WTC11 (cell line): ENCODE measurements at regions not wholly inside any gene's neighbourhood (a gene's known extent, or its start where the extent isn't known, plus 50 kb on each side); places are given as distances from the start of the nearest gene placed in this dataset.

Experiments
- ATAC-seq: fragments of 200-7000 bp; cut with Tn5 transposase; 2 replicates; pipeline ENCODE4 v1.10.0; 2021; ENCODE audit warnings: mild to moderate bottlenecking, moderate library complexity
- CTCF ChIA-PET: fragments of 300-600 bp; sonication (Branson Sonifier 250); formaldehyde crosslinking; loops from one replicate; lab custom pipeline; 2021; ENCODE audit warnings: antibody characterized with exemption; lab: Charles Lee
- POLR2A ChIA-PET: fragments of 350-600 bp; sonication (Branson Sonifier 250); formaldehyde crosslinking; loops from one replicate; lab custom pipeline; 2021; ENCODE audit warnings: antibody characterized with exemption; lab: Charles Lee
- DNase-seq: peaks from one replicate; pipeline ENCODE4 v3.0.0; 2021; ENCODE audit warnings: low spot score
- H3K27ac Mint-ChIP-seq: 2 replicates; pipeline ENCODE4 v1.8.0; 2021; ENCODE audit warnings: mixed read lengths
- H3K27me3 Mint-ChIP-seq: 2 replicates; pipeline ENCODE4 v1.8.0; 2021; ENCODE audit warnings: low read depth, mild to moderate bottlenecking, moderate library complexity, mixed read lengths
- H3K36me3 Mint-ChIP-seq: 2 replicates; pipeline ENCODE4 v1.8.0; 2021; ENCODE audit warnings: mixed read lengths
- H3K4me1 Mint-ChIP-seq: 2 replicates; pipeline ENCODE4 v1.8.0; 2022; ENCODE audit warnings: mixed read lengths
- H3K4me3 Mint-ChIP-seq: 2 replicates; pipeline ENCODE4 v1.8.0; 2021; ENCODE audit warnings: mild to moderate bottlenecking, moderate library complexity, mixed read lengths
- H3K9me3 Mint-ChIP-seq: 2 replicates; pipeline ENCODE4 v1.8.0; 2021; ENCODE audit warnings: mixed read lengths
- CBFB ChIP-seq: sonication (generic); formaldehyde crosslinking; IDR thresholded peaks from 2 replicates; pipeline ENCODE4 v1.8.1; 2022; ENCODE audit warnings: mild to moderate bottlenecking, low read depth, missing genetic modification reagents
- CREB1 ChIP-seq: sonication (generic); formaldehyde crosslinking; IDR thresholded peaks from 2 replicates; pipeline ENCODE4 v1.8.0; 2023; ENCODE audit warnings: mild to moderate bottlenecking, missing genetic modification reagents
- CREM ChIP-seq: sonication (generic); formaldehyde crosslinking; IDR thresholded peaks from 2 replicates; pipeline ENCODE4 v1.8.1; 2022; ENCODE audit warnings: mild to moderate bottlenecking, missing genetic modification reagents, moderate library complexity
- ELF4 ChIP-seq: sonication (generic); formaldehyde crosslinking; IDR thresholded peaks from 2 replicates; pipeline ENCODE4 v1.8.1; 2022; ENCODE audit warnings: low read depth, mild to moderate bottlenecking, moderate library complexity, missing genetic modification reagents
- ETV6 ChIP-seq: sonication (generic); formaldehyde crosslinking; IDR thresholded peaks from 2 replicates; pipeline ENCODE4 v1.8.1; 2022; ENCODE audit warnings: mild to moderate bottlenecking, missing genetic modification reagents
- FOXJ3 ChIP-seq: sonication (generic); formaldehyde crosslinking; IDR thresholded peaks from 2 replicates; pipeline ENCODE4 v1.9.0; 2021; ENCODE audit warnings: missing genetic modification reagents, mild to moderate bottlenecking, borderline replicate concordance
- GABPB1 ChIP-seq: sonication (generic); formaldehyde crosslinking; IDR thresholded peaks from 2 replicates; pipeline ENCODE4 v1.8.1; 2023; ENCODE audit warnings: mild to moderate bottlenecking, missing genetic modification reagents
- HMGA2 ChIP-seq: fragments of 250-450 bp; sonication (Bioruptor Pico); IDR thresholded peaks from 2 replicates; pipeline ENCODE4 v1.4.0; 2021; ENCODE audit warnings: mild to moderate bottlenecking, moderate library complexity
- MYBL2 ChIP-seq: sonication (generic); formaldehyde crosslinking; IDR thresholded peaks from 2 replicates; pipeline ENCODE4 v1.8.1; 2023; ENCODE audit warnings: mild to moderate bottlenecking, moderate library complexity, missing genetic modification reagents
- NR1H2 ChIP-seq: sonication (generic); formaldehyde crosslinking; IDR thresholded peaks from 2 replicates; pipeline ENCODE4 v1.9.0; 2021; ENCODE audit warnings: mild to moderate bottlenecking, moderate library complexity, missing genetic modification reagents
- PRRX2 ChIP-seq: fragments of 250-450 bp; sonication (Bioruptor Pico); IDR thresholded peaks from 2 replicates; pipeline ENCODE4 v1.8.0; 2021; ENCODE audit warnings: mild to moderate bottlenecking
- SMAD3 ChIP-seq: sonication (generic); formaldehyde crosslinking; IDR thresholded peaks from 2 replicates; pipeline ENCODE4 v1.8.0; 2022; ENCODE audit warnings: missing genetic modification reagents, mild to moderate bottlenecking, borderline replicate concordance
- TEAD4 ChIP-seq: sonication (generic); formaldehyde crosslinking; IDR thresholded peaks from 2 replicates; pipeline ENCODE4 v1.8.0; 2022; ENCODE audit warnings: mild to moderate bottlenecking, missing genetic modification reagents
- TP53 ChIP-seq: sonication (generic); formaldehyde crosslinking; IDR thresholded peaks from 2 replicates; pipeline ENCODE4 v1.8.1; 2023; ENCODE audit warnings: mild to moderate bottlenecking, missing genetic modification reagents
- ZNF232 ChIP-seq: sonication (generic); formaldehyde crosslinking; IDR thresholded peaks from 2 replicates; pipeline ENCODE4 v1.8.0; 2022; ENCODE audit warnings: mild to moderate bottlenecking, missing genetic modification reagents
- ZNF263 ChIP-seq: sonication (generic); formaldehyde crosslinking; IDR thresholded peaks from 2 replicates; pipeline ENCODE4 v1.8.1; 2022; ENCODE audit warnings: low read depth, mild to moderate bottlenecking, moderate library complexity, missing genetic modification reagents
- TF ChIP-seq, protein P1 (sequence below): sonication (generic); formaldehyde crosslinking; IDR thresholded peaks from 2 replicates; pipeline ENCODE4 v1.8.1; 2022; ENCODE audit warnings: missing genetic modification reagents, borderline replicate concordance
- TF ChIP-seq, protein P2 (sequence below): sonication (generic); formaldehyde crosslinking; IDR thresholded peaks from 2 replicates; pipeline ENCODE4 v1.8.1; 2022; ENCODE audit warnings: low read depth, mild to moderate bottlenecking, moderate library complexity, missing genetic modification reagents, borderline replicate concordance
- TF ChIP-seq, protein P3 (sequence below): fragments of 250-450 bp; sonication (Bioruptor Pico); IDR thresholded peaks from 2 replicates; pipeline ENCODE4 v1.8.0; 2021; ENCODE audit warnings: mild to moderate bottlenecking
- TF ChIP-seq, protein P4 (sequence below): fragments of 250-450 bp; sonication (Bioruptor Pico); IDR thresholded peaks from 2 replicates; pipeline ENCODE4 v1.9.0; 2021; ENCODE audit warnings: mild to moderate bottlenecking, borderline replicate concordance
- TF ChIP-seq, protein P5 (sequence below): sonication (generic); formaldehyde crosslinking; IDR thresholded peaks from 2 replicates; pipeline ENCODE4 v1.8.1; 2023; ENCODE audit warnings: mild to moderate bottlenecking, moderate library complexity, missing genetic modification reagents

DNA sequence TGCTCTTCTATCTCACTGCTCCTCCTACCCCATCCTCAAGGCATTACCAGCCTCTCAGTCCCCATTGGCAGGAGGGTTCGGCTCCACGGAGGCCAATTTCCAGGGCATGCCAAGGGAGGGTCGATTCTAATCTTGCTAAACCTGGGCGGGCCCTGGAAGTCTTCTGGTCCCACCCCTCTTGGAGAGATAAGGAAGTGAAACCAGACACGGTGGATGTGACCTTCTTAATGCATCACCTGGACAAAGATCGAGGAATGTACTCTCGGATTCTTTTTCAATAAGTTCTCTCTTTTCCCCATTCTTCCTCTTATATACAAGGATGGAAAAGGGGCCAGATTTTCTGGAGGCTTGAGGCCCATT, 112.2 kb upstream of the ARMC2 start (continued):
- TF ChIP-seq, protein P1, sequence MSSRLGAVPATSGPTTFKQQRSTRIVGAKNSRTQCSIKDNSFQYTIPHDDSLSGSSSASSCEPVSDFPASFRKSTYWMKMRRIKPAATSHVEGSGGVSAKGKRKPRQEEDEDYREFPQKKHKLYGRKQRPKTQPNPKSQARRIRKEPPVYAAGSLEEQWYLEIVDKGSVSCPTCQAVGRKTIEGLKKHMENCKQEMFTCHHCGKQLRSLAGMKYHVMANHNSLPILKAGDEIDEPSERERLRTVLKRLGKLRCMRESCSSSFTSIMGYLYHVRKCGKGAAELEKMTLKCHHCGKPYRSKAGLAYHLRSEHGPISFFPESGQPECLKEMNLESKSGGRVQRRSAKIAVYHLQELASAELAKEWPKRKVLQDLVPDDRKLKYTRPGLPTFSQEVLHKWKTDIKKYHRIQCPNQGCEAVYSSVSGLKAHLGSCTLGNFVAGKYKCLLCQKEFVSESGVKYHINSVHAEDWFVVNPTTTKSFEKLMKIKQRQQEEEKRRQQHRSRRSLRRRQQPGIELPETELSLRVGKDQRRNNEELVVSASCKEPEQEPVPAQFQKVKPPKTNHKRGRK: no peak
- no peak for TF ChIP-seq ZNF232
- no peak for TF ChIP-seq NR1H2
- no peak for TF ChIP-seq GABPB1 (CRISPR knock-in tag)
- TF ChIP-seq, protein P2, sequence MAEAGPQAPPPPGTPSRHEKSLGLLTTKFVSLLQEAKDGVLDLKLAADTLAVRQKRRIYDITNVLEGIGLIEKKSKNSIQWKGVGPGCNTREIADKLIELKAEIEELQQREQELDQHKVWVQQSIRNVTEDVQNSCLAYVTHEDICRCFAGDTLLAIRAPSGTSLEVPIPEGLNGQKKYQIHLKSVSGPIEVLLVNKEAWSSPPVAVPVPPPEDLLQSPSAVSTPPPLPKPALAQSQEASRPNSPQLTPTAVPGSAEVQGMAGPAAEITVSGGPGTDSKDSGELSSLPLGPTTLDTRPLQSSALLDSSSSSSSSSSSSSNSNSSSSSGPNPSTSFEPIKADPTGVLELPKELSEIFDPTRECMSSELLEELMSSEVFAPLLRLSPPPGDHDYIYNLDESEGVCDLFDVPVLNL (CRISPR knock-in tag): no peak
- no peak for TF ChIP-seq FOXJ3 (CRISPR knock-in tag)
- TF ChIP-seq HMGA2 (CRISPR knock-in tag): no peak
- no peak for TF ChIP-seq CREB1 (CRISPR knock-in tag)
- no peak for TF ChIP-seq TP53
- TF ChIP-seq, all 79 proteins: peak for 0

DNA sequence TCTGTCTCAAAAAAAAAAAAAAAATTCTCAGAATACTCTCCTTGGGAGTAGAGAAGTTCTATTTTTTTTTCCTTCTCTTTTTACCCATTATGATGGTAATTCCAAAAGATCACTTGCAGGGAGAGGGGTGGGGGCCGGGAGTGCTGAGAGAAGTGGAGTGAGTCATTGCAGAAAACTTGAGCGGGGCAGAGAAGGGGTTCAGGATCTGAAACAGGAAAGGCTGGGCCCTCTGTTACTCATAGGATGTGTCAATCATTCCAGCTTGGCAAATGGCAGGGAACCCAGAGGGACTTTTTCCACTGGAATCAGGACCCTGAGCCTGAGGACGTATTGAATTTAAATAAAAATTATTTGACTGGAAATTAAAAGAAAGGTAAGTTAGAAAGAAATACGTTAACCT, 111.4 kb upstream of the ARMC2 start:
- peaks cover 64% of the 10 kb centered on the region for H3K4me1 Mint-ChIP-seq
- ChIA-PET POLR2A (interaction anchor here (0.7 kb wide), 2 partner anchors 191 to 497 kb away, joined by 3 to 5 read pairs; no protein-coding TSS in a partner anchor), CTCF (interaction anchor here (0.7 kb wide), 1 partner anchor 339 kb away, joined by 4 read pairs; no protein-coding TSS in a partner anchor)
- DNase-seq: peak; percentile 43
- TF ChIP-seq ELF4 (CRISPR knock-in tag) (no peak), CREM (CRISPR knock-in tag) (no peak), ETV6 (CRISPR knock-in tag) (no peak), SMAD3 (CRISPR knock-in tag) (no peak), ZNF263 (no peak), MYBL2 (CRISPR knock-in tag) (no peak)
- TF ChIP-seq, protein P2 (CRISPR knock-in tag): no peak
- TF ChIP-seq, protein P3, sequence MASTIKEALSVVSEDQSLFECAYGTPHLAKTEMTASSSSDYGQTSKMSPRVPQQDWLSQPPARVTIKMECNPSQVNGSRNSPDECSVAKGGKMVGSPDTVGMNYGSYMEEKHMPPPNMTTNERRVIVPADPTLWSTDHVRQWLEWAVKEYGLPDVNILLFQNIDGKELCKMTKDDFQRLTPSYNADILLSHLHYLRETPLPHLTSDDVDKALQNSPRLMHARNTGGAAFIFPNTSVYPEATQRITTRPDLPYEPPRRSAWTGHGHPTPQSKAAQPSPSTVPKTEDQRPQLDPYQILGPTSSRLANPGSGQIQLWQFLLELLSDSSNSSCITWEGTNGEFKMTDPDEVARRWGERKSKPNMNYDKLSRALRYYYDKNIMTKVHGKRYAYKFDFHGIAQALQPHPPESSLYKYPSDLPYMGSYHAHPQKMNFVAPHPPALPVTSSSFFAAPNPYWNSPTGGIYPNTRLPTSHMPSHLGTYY (CRISPR knock-in tag): no peak
- H3K27ac Mint-ChIP-seq: no peak overlapping the region; the same call in 1 of the 2 replicates
- H3K27me3 Mint-ChIP-seq: peaks cover 43% of the 10 kb centered on the region
- ATAC-seq: peak; percentile 79
- no peak overlapping the region for H3K4me3 Mint-ChIP-seq
- no peaks in the 10 kb centered on the region for H3K36me3 Mint-ChIP-seq
- no peaks in the 10 kb centered on the region for H3K9me3 Mint-ChIP-seq

DNA sequence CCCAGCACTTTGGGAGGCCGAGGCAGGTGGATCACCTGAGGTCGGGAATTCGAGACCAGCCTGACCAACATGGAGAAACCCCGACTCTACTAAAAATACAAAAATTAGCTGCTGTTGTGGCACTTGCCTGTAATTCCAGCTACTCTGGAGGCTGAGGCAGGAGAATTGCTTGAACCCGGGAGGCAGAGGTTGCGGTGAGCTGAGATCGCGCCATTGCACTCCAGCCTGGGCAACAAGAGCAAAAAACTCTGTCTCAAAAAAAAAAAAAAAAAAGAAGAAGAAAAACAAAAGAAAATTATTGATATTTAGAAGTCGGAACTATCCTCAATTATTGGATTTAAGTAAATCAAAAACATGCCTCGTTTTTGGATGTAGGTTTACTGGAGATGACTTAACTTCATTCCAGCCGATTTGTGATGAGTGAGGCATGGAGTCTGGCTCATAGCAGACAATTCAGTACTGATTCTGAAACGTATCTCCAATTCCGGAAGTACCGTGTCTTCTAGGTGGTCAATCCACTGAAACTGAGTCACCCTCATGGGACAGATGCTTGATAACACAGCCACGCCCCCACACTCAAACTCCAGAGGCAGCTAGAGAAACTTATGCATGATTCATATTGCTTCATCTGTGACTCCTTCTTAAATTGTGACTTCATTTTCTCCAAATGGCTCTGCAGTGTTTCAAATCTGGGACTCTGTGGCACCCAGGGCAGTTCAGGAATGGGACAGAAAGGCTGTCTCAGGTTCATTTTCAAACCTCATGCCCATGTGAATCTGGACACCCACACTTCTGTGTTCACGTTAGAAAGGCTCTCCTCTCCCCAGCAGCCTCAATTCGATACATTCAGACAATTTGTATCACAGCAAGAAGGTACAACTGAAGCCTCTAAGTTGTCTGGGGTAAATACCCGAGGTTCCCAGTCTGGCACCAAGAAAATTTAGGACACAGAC, 110.4 kb upstream of the ARMC2 start:
- POLR2A ChIA-PET: no interaction called here
- no peak overlapping the region for H3K4me3 Mint-ChIP-seq
- no peaks in the 10 kb centered on the region for H3K9me3 Mint-ChIP-seq
- H3K4me1 Mint-ChIP-seq: peaks cover 62% of the 10 kb centered on the region
- CTCF ChIA-PET: no interaction called here
- no peak for DNase-seq
- H3K27me3 Mint-ChIP-seq: peaks cover 33% of the 10 kb centered on the region
- ATAC-seq: no peak
- H3K36me3 Mint-ChIP-seq: no peaks in the 10 kb centered on the region
- H3K27ac Mint-ChIP-seq: no peak overlapping the region
- TF ChIP-seq, protein P4, sequence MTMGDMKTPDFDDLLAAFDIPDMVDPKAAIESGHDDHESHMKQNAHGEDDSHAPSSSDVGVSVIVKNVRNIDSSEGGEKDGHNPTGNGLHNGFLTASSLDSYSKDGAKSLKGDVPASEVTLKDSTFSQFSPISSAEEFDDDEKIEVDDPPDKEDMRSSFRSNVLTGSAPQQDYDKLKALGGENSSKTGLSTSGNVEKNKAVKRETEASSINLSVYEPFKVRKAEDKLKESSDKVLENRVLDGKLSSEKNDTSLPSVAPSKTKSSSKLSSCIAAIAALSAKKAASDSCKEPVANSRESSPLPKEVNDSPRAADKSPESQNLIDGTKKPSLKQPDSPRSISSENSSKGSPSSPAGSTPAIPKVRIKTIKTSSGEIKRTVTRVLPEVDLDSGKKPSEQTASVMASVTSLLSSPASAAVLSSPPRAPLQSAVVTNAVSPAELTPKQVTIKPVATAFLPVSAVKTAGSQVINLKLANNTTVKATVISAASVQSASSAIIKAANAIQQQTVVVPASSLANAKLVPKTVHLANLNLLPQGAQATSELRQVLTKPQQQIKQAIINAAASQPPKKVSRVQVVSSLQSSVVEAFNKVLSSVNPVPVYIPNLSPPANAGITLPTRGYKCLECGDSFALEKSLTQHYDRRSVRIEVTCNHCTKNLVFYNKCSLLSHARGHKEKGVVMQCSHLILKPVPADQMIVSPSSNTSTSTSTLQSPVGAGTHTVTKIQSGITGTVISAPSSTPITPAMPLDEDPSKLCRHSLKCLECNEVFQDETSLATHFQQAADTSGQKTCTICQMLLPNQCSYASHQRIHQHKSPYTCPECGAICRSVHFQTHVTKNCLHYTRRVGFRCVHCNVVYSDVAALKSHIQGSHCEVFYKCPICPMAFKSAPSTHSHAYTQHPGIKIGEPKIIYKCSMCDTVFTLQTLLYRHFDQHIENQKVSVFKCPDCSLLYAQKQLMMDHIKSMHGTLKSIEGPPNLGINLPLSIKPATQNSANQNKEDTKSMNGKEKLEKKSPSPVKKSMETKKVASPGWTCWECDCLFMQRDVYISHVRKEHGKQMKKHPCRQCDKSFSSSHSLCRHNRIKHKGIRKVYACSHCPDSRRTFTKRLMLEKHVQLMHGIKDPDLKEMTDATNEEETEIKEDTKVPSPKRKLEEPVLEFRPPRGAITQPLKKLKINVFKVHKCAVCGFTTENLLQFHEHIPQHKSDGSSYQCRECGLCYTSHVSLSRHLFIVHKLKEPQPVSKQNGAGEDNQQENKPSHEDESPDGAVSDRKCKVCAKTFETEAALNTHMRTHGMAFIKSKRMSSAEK: no peak
- TF ChIP-seq PRRX2 (no peak), CREM (CRISPR knock-in tag) (no peak), TEAD4 (CRISPR knock-in tag) (no peak), ZNF263 (no peak), TP53 (no peak), CBFB (no peak)
- TF ChIP-seq, protein P5, sequence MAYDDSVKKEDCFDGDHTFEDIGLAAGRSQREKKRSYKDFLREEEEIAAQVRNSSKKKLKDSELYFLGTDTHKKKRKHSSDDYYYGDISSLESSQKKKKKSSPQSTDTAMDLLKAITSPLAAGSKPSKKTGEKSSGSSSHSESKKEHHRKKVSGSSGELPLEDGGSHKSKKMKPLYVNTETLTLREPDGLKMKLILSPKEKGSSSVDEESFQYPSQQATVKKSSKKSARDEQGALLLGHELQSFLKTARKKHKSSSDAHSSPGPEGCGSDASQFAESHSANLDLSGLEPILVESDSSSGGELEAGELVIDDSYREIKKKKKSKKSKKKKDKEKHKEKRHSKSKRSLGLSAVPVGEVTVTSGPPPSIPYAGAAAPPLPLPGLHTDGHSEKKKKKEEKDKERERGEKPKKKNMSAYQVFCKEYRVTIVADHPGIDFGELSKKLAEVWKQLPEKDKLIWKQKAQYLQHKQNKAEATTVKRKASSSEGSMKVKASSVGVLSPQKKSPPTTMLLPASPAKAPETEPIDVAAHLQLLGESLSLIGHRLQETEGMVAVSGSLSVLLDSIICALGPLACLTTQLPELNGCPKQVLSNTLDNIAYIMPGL: no peak
